GM18868 (cell line): ENCODE measurements at regions not wholly inside any gene's neighbourhood (a gene's known extent, or its start where the extent isn't known, plus 50 kb on each side); places are given as distances from the start of the nearest gene placed in this dataset.

Source experiments
- ATAC-seq: cut with Tn5 transposase; IDR thresholded peaks from one replicate; pipeline ENCODE4 v1.9.1; 2021; ENCODE audit warnings: mild to moderate bottlenecking, moderate library complexity; ENCODE audit not compliant: unreplicated experiment

GRCh38 chr9:119556129-119556875 is 187.1 kb upstream of the BRINP1 start:
- ATAC-seq = peak; percentile 100

GRCh38 chr9:119544492-119544891 is 175.3 kb upstream of the BRINP1 start:
- ATAC-seq = no peak

GRCh38 chr9:119537138-119537537 is 167.9 kb upstream of the BRINP1 start:
- no peak for ATAC-seq

- no peak for ATAC-seq
These were observed 164.3 kb upstream of the BRINP1 start for GRCh38 chr9:119533504-119533903.

- ATAC-seq = no peak
These were observed 157.5 kb upstream of the BRINP1 start for GRCh38 chr9:119526698-119527097.

- ATAC-seq = no peak
These were observed 154.3 kb upstream of the BRINP1 start for GRCh38 chr9:119523508-119523907.

GRCh38 chr9:119522381-119522780 is 153.1 kb upstream of the BRINP1 start:
- no peak for ATAC-seq

GRCh38 chr9:119509291-119509905 is 140.2 kb upstream of the BRINP1 start:
- ATAC-seq = no peak

- ATAC-seq = no peak
These were observed 132.1 kb upstream of the BRINP1 start for GRCh38 chr9:119501374-119501773.

GRCh38 chr9:119500072-119500771 is 131.0 kb upstream of the BRINP1 start:
- no peak for ATAC-seq

GRCh38 chr9:119487118-119487827 is 118.0 kb upstream of the BRINP1 start:
- no peak for ATAC-seq

GRCh38 chr9:119483153-119483552 is 113.9 kb upstream of the BRINP1 start:
- no peak for ATAC-seq

- no peak for ATAC-seq
These were observed 108.0 kb upstream of the BRINP1 start for GRCh38 chr9:119477197-119477596.

- ATAC-seq = no peak
These were observed 88.8 kb upstream of the BRINP1 start for GRCh38 chr9:119458068-119458467.

GRCh38 chr9:119453980-119454379 is 84.7 kb upstream of the BRINP1 start:
- ATAC-seq = no peak

- ATAC-seq = no peak
These were observed 84.3 kb upstream of the BRINP1 start for GRCh38 chr9:119453490-119453911.

- no peak for ATAC-seq
These were observed 82.2 kb upstream of the BRINP1 start for GRCh38 chr9:119451426-119451825.

- no peak for ATAC-seq
These were observed 73.9 kb upstream of the BRINP1 start for GRCh38 chr9:119443179-119443578.

- ATAC-seq = no peak
These were observed 72.6 kb upstream of the BRINP1 start for GRCh38 chr9:119441832-119442231.

GRCh38 chr9:119441338-119441737 is 72.1 kb upstream of the BRINP1 start:
- no peak for ATAC-seq

GRCh38 chr9:119436261-119436660 is 67.0 kb upstream of the BRINP1 start:
- ATAC-seq = no peak
